ENCODE measurements at regions not wholly inside any gene's neighbourhood (a gene's known extent, or its start where the extent isn't known, plus 50 kb on each side); places are given as distances from the start of the nearest gene placed in this dataset.

DNA sequence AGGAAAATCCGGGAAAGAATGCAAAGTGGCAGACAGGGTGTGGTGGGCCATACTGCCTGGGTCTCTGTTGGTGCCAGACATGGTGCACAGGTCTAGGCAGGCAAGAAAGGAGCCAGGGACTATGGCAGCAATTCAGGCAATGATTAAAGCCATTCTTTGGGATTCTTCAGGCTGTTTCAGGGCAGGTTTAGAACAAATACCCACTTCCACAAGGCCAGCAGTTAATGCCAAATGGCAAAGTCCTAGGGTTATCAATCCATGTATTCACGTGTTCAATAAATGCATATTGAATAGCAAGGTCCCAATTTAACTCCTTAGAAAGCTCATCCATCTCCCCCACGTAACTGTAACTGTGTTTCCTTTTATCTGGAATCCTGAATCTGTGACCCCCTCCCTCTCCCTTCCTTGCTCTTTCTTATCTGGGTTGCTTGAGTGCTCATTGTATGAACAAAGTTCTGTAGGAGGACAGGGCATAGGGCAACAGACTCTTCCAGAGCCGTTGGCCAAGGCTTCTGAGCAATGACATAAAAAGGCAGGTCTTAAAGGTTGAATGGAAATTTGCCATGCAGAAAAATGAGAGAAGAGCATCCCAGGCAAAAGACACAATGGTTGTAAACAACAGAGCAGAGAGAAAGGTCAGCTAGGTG, 146.8 kb upstream of the KLHL29 start:
- no peaks in the 10 kb centered on the region for H3K4me1 ChIP-seq
- no peaks in the 10 kb centered on the region for H3K27me3 ChIP-seq
- H3K9me3 ChIP-seq: no peaks in the 10 kb centered on the region
- TF ChIP-seq CTCF (IDR thresholded peaks at IDR 0.05; ENCODE audit: low read depth, low read length): no peak
- H3K4me3 ChIP-seq (ENCODE audit: low read depth, low read length): no peak overlapping the region
- no peaks in the 10 kb centered on the region for H3K36me3 ChIP-seq
- DNase-seq: no peak

DNA sequence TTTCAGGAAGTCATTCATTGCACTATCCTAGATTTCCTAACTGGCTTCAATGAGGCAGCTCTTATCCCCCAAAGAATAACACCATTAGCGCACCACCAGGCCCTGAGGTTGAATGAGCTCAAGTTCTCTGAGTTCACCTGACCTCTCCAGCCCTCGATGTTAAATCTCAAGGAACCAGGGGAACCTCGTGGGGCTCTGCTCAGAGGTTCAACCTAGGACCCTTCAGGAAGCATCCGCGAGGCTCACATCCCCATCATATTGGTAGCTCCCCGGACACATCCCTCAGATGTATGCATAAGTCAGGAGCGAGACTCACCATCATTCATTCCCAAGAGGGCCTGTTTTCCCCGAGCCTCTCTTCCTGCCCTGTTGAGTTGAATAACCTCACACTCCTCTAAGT, 145.6 kb upstream of the KLHL29 start:
- H3K36me3 ChIP-seq: no peaks in the 10 kb centered on the region
- no peak for DNase-seq
- H3K4me1 ChIP-seq: no peaks in the 10 kb centered on the region
- TF ChIP-seq CTCF (IDR thresholded peaks at IDR 0.05; ENCODE audit: low read depth, low read length): no peak
- no peak overlapping the region for H3K4me3 ChIP-seq (ENCODE audit: low read depth, low read length)
- no peaks in the 10 kb centered on the region for H3K9me3 ChIP-seq
- no peaks in the 10 kb centered on the region for H3K27me3 ChIP-seq

- DNase-seq: no peak
- no peak for TF ChIP-seq CTCF (IDR thresholded peaks at IDR 0.05; ENCODE audit: low read depth, low read length)
Measured at GRCh38 chr2:23241121-23241520, 143.9 kb upstream of the KLHL29 start.

DNA sequence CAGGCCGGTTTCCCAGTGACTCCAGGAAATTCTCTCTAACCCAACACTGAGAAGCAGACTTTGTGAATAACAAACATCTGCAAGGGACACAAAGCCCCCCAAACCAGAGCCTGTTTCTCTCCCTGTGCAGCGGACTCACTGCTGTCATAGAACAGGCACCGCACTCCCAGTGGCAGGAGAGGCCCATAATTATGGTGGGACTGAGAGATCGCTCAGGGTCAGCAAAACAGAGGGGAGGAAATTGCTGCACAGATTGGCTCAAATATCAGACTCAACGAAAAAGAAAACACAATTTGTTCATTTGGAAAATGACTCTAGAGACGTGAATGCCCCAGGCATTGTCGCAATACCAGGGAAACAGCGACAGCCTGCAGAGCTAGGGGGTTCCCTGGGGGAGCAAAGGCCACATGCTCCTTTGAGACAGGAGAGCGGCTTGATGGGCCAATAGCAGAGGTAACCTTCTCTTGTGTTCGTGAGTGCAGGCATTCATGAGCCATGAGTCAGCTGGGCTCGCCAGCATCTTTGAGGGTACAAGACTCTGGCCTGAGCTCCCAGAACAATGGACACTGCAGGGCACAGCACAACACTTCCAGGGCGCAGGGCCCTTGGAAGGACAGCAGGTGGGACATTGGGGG, 143.3 kb upstream of the KLHL29 start:
- TF ChIP-seq CTCF (IDR thresholded peaks at IDR 0.05; ENCODE audit: low read depth, low read length): no peak
- no peak for DNase-seq
- H3K27me3 ChIP-seq: no peaks in the 10 kb centered on the region

More at GRCh38 chr2:23241121-23241520, 143.9 kb upstream of the KLHL29 start:
- Histone ChIP-seq H3K36me3 (no peaks in the 10 kb centered on the region), H3K4me1 (no peaks in the 10 kb centered on the region), H3K27me3 (no peaks in the 10 kb centered on the region), H3K4me3 (ENCODE audit: low read depth, low read length) (no peak overlapping the region), H3K9me3 (no peaks in the 10 kb centered on the region)

DNA sequence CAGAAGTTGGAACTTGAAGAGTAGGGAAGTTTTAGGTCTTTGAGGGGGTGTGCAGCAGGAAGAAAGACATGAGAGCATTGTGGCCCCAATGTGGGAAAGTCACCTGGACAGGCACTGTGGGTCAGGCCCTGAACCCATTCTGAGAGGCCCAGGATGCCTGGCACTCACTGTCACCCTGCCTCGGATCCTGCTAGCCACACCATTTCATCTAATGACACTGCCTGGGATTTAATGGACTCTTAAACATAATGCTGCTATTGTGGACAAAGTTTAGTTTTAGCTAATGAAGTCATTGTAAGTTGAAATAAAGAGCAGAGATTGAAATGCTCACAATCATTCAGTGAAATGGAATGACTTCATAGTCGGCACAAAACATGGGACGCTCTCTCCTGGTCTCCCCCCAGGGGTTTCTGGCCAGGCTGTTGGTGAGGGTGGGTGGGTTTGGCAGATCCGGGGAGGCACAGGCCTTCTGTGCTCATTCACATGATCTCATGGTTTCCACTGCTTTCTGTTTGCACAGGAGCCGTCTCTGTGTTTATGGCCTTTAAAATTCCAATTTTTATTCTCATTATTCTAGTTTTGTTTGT, 141.8 kb upstream of the KLHL29 start:
- no peak for DNase-seq
- no peak for TF ChIP-seq CTCF (IDR thresholded peaks at IDR 0.05; ENCODE audit: low read depth, low read length)
- no peaks in the 10 kb centered on the region for H3K36me3 ChIP-seq
- no peaks in the 10 kb centered on the region for H3K27me3 ChIP-seq
- no peak overlapping the region for H3K4me3 ChIP-seq (ENCODE audit: low read depth, low read length)
- H3K4me1 ChIP-seq: no peaks in the 10 kb centered on the region
- H3K9me3 ChIP-seq: no peaks in the 10 kb centered on the region

More for the DNA sequence above, 143.3 kb upstream of the KLHL29 start:
- no peaks in the 10 kb centered on the region for H3K9me3 ChIP-seq
- H3K4me3 ChIP-seq (ENCODE audit: low read depth, low read length): no peak overlapping the region
- H3K36me3 ChIP-seq: no peaks in the 10 kb centered on the region
- H3K4me1 ChIP-seq: no peaks in the 10 kb centered on the region

GRCh38 chr2:23244617-23245016, 140.4 kb upstream of the KLHL29 start:
- H3K27me3 ChIP-seq: no peaks in the 10 kb centered on the region
- no peak for TF ChIP-seq CTCF (IDR thresholded peaks at IDR 0.05; ENCODE audit: low read depth, low read length)
- no peaks in the 10 kb centered on the region for H3K4me1 ChIP-seq
- H3K9me3 ChIP-seq: no peaks in the 10 kb centered on the region
- H3K36me3 ChIP-seq: no peaks in the 10 kb centered on the region
- no peak overlapping the region for H3K4me3 ChIP-seq (ENCODE audit: low read depth, low read length)
- no peak for DNase-seq

Data from BE2C (cell line).